ENCODE measurements at regions not wholly inside any gene's neighbourhood (a gene's known extent, or its start where the extent isn't known, plus 50 kb on each side); places are given as distances from the start of the nearest gene placed in this dataset.

DNA sequence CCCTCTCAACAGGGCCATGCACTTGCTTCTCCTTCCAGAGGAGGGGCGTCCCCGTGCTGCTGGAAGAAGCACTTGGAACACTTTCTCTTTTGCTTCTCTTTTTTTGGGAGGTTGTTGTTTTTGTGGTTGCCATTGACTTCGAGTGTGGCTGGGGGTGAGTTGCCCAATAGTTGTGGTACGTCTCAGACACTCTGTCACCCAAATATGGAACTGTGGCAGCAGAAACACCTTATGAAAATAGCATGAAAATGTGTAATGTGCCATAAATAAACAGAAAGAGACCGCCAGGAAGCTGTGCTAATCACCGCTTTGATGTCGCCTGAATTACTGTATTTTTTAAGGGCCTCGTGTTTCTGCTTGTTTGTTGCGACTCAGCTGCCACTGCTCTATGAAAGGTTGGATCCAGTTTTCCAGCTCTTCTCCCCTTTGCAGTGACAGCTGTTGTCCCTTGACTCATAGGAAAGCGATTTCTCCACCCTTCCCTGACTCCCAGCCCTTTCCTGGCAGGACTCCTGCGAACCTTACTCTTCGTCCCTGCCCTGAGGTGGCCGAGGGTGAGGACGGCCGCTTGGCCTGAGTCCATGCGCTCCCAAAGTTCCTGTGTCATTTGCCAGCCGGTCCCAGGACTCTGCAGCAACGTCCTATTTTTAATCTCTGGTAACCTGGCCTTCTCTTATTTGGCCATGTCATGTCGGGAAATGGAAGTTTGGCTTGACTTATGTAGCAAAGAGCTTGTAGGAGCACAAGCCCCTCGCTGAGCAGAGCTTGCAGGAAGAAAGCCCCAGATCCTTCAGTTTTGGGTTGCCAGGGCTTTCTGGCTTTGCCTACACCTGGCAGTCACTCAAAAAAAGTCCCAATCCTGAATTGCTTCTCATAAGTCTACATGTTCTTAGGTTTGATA, 694.6 kb downstream of the QKI start:
- TF ChIP-seq CTCF (IDR thresholded peaks at IDR 0.05; ENCODE audit: insufficient read depth, low read length, poor library complexity, severe bottlenecking) (no peak), EZH2phosphoT487 (conservative IDR thresholded peaks at IDR 0.05; ENCODE audit: low read length) (no peak)
